Peyer's patch (tissue), 4 donors: ENCODE measurements at regions not wholly inside any gene's neighbourhood (a gene's known extent, or its start where the extent isn't known, plus 50 kb on each side); places are given as distances from the start of the nearest gene placed in this dataset.

Source experiments
- DNase-seq, 3 donors: peaks; one replicate each; pipeline ENCODE4 v3.0.0-alpha.2; 2017 to 2019
- H3K27ac ChIP-seq, 4 donors: fragments of 200-600 bp; sonication (generic); one replicate each; pipeline ENCODE4 v1.5.1; 2016 to 2019
- H3K27me3 ChIP-seq, 2 donors: fragments of 200-600 bp; sonication (generic); one replicate each; pipeline ENCODE4 v1.5.1; 2019
- H3K36me3 ChIP-seq, 3 donors: fragments of 200-600 bp; sonication (generic); one replicate each; pipeline ENCODE4 v1.5.1; 2016 to 2019
- H3K4me1 ChIP-seq, 4 donors: fragments of 200-600 bp; sonication (generic); one replicate each; pipeline ENCODE4 v1.5.1; 2016 to 2019
- H3K4me3 ChIP-seq, 4 donors: fragments of 200-600 bp; sonication (generic); 1 replicate in 3 of 4; 2 replicates in 1 of 4; pipeline ENCODE4 v1.5.1; 2016 to 2019; ENCODE audit warnings: mild to moderate bottlenecking in 1 of 4
- H3K9me3 ChIP-seq, 4 donors: fragments of 200-600 bp; sonication (generic); one replicate each; pipeline ENCODE4 v1.5.1; 2016 to 2019; ENCODE audit warnings: mild to moderate bottlenecking in 1 of 4
- CTCF ChIP-seq, 6 experiments: fragments of 450-650 bp in 4 of 6; fragments of 200-600 bp in 2 of 6; sonication (generic) in 1 of 6; IDR thresholded peaks; one replicate each; pipeline ENCODE4 v1.5.1; 2017 to 2019; ENCODE audit warnings: antibody characterized with exemption in 6 of 6, mild to moderate bottlenecking in 3 of 6, moderate library complexity in 1 of 6
- POLR2A ChIP-seq, 2 donors: fragments of 450-650 bp; IDR thresholded peaks; one replicate each; pipeline ENCODE4 v1.5.1; 2017; ENCODE audit warnings: antibody characterized with exemption in 2 of 2, mild to moderate bottlenecking in 2 of 2, moderate library complexity in 2 of 2

GRCh38 chr13:79079351-79079839, 326.7 kb downstream of the RBM26 start:
- TF ChIP-seq CTCF (IDR thresholded peaks at IDR 0.05) (no peak), POLR2A (IDR thresholded peaks at IDR 0.05) (no peak)
- DNase-seq = no peak
- H3K4me1 ChIP-seq = no peaks in the 10 kb centered on the region
- H3K4me3 ChIP-seq = no peak overlapping the region
- no peaks in the 10 kb centered on the region for H3K27me3 ChIP-seq
- H3K9me3 ChIP-seq = no peaks in the 10 kb centered on the region
- no peaks in the 10 kb centered on the region for H3K36me3 ChIP-seq
- no peak overlapping the region for H3K27ac ChIP-seq

DNA sequence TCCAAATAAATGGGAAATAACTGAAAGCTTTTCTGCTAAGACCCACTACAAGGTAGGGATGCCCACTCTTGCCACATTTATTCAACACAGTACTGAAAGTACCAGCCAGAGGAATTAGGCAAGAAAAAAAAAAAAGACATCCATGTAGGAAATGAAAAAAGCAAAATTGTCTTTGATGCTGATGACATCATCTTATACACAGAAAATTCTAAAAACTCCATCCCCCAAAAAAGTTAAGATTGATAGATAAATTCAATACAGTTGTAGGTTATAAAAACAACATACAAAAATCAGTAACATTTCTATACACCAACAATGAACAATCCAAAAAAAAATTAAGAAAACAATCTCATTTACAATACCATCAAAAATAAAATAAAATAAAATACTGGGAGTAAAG, 330.4 kb downstream of the RBM26 start:
- Histone ChIP-seq H3K27me3 (no peaks in the 10 kb centered on the region), H3K4me3 (no peak overlapping the region), H3K27ac (no peak overlapping the region), H3K9me3 (no peaks in the 10 kb centered on the region), H3K36me3 (no peaks in the 10 kb centered on the region), H3K4me1 (no peaks in the 10 kb centered on the region)
- no peak for DNase-seq
- no peak for TF ChIP-seq POLR2A (IDR thresholded peaks at IDR 0.05)
- TF ChIP-seq CTCF (IDR thresholded peaks at IDR 0.05) = no peak

- no peak for TF ChIP-seq CTCF (IDR thresholded peaks at IDR 0.05)
- TF ChIP-seq POLR2A (IDR thresholded peaks at IDR 0.05) = no peak
- Histone ChIP-seq H3K36me3 (no peaks in the 10 kb centered on the region), H3K4me1 (no peaks in the 10 kb centered on the region), H3K9me3 (no peaks in the 10 kb centered on the region), H3K27ac (no peak overlapping the region), H3K27me3 (no peaks in the 10 kb centered on the region), H3K4me3 (no peak overlapping the region)
- DNase-seq = no peak
Observed at GRCh38 chr13:79070343-79070974, 335.6 kb downstream of the RBM26 start.

GRCh38 chr13:79062291-79062690, 343.8 kb downstream of the RBM26 start:
- Histone ChIP-seq H3K9me3 (no peaks in the 10 kb centered on the region), H3K4me3 (no peak overlapping the region), H3K27ac (no peak overlapping the region), H3K4me1 (no peaks in the 10 kb centered on the region), H3K36me3 (no peaks in the 10 kb centered on the region), H3K27me3 (no peaks in the 10 kb centered on the region)
- TF ChIP-seq POLR2A (IDR thresholded peaks at IDR 0.05) = no peak
- TF ChIP-seq CTCF (IDR thresholded peaks at IDR 0.05) = no peak
- DNase-seq = no peak

GRCh38 chr13:79060216-79060615, 345.8 kb downstream of the RBM26 start:
- TF ChIP-seq CTCF (IDR thresholded peaks at IDR 0.05) (no peak), POLR2A (IDR thresholded peaks at IDR 0.05) (no peak)
- no peaks in the 10 kb centered on the region for H3K9me3 ChIP-seq
- no peak overlapping the region for H3K4me3 ChIP-seq
- H3K27me3 ChIP-seq = no peaks in the 10 kb centered on the region
- H3K36me3 ChIP-seq = no peaks in the 10 kb centered on the region
- H3K27ac ChIP-seq = no peak overlapping the region
- DNase-seq = no peak
- no peaks in the 10 kb centered on the region for H3K4me1 ChIP-seq

DNA sequence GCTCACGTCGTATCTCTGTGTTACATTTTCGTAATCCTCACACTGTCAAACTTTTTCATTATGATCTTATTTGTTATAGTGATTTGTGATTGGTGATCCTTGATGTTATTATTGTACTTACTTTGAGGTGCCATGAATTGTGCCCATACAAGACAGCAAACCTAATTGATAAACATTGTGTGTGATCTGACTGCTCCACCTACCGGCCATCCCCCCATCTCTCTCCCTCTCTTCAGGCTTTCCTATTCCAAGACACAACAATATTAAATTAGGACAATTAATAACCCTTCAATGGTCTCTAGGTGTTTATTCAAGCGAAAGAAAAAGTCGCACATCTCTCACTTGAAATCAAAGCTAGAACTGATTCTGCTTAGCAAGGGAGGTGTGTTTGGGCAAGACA, 349.3 kb downstream of the RBM26 start:
- H3K36me3 ChIP-seq = no peaks in the 10 kb centered on the region
- TF ChIP-seq CTCF (IDR thresholded peaks at IDR 0.05) (no peak), POLR2A (IDR thresholded peaks at IDR 0.05) (no peak)
- no peaks in the 10 kb centered on the region for H3K4me1 ChIP-seq
- H3K9me3 ChIP-seq = no peaks in the 10 kb centered on the region
- H3K27ac ChIP-seq = no peak overlapping the region
- no peak for DNase-seq
- H3K4me3 ChIP-seq = no peak overlapping the region
- H3K27me3 ChIP-seq = no peaks in the 10 kb centered on the region
